Mesenchymal stem cell (in vitro differentiated cells and primary cell): ENCODE measurements at regions not wholly inside any gene's neighbourhood (a gene's known extent, or its start where the extent isn't known, plus 50 kb on each side); places are given as distances from the start of the nearest gene placed in this dataset.
A peak's percentile ranks its signal among the peaks of the same experiment; 100 is the strongest.

Experiments used
- DNase-seq: peaks from one replicate; pipeline ENCODE4 v3.0.0-alpha.2; 2013
- H2AFZ ChIP-seq: one replicate; pipeline ENCODE4 v1.6.1; 2013; ENCODE audit warnings: low read depth, mild to moderate bottlenecking, control low read depth, inconsistent platforms, low read length, moderate library complexity
- H2AK5ac ChIP-seq: 2 replicates; pipeline ENCODE4 v1.6.1; 2013; ENCODE audit warnings: low read length, moderate library complexity, mild to moderate bottlenecking, inconsistent platforms; ENCODE audit not compliant: severe bottlenecking
- H2BK120ac ChIP-seq: one replicate; pipeline ENCODE4 v1.6.1; 2013; ENCODE audit warnings: low read depth, mild to moderate bottlenecking, inconsistent platforms, low read length, moderate library complexity
- H2BK12ac ChIP-seq, 2 experiments: one replicate each; pipeline ENCODE4 v1.6.1; 2013; ENCODE audit warnings: inconsistent platforms in 2 of 2, low read length in 2 of 2, mild to moderate bottlenecking in 2 of 2, moderate library complexity in 2 of 2, control low read depth in 1 of 2
- H2BK15ac ChIP-seq: one replicate; pipeline ENCODE4 v1.6.1; 2013; ENCODE audit warnings: mild to moderate bottlenecking, low read depth, inconsistent platforms; ENCODE audit not compliant: poor library complexity, severe bottlenecking
- H2BK5ac ChIP-seq: 2 replicates; pipeline ENCODE4 v1.6.1; 2013; ENCODE audit warnings: low read depth, mild to moderate bottlenecking, low read length, control low read depth, inconsistent platforms; ENCODE audit not compliant: poor library complexity, severe bottlenecking
- H3K14ac ChIP-seq, 2 experiments: one replicate each; pipeline ENCODE4 v1.6.1; 2013; ENCODE audit warnings: inconsistent platforms in 2 of 2, low read length in 2 of 2, control low read depth in 1 of 2, mild to moderate bottlenecking in 1 of 2, moderate library complexity in 1 of 2
- H3K18ac ChIP-seq, 2 experiments: one replicate each; pipeline ENCODE4 v1.6.1; 2013; ENCODE audit warnings: inconsistent platforms in 2 of 2, low read length in 2 of 2, control low read depth in 1 of 2, low read depth in 1 of 2, mild to moderate bottlenecking in 1 of 2
- H3K23ac ChIP-seq, 2 experiments: one replicate each; pipeline ENCODE4 v1.6.1; 2013; ENCODE audit warnings: inconsistent platforms in 2 of 2, low read length in 2 of 2, mild to moderate bottlenecking in 2 of 2, moderate library complexity in 2 of 2, control low read depth in 1 of 2
- H3K27ac ChIP-seq: 2 replicates; pipeline ENCODE4 v1.5.1; 2013; ENCODE audit warnings: mild to moderate bottlenecking, moderate library complexity, low read length, control low read depth, inconsistent platforms; ENCODE audit not compliant: poor library complexity, severe bottlenecking
- H3K27me3 ChIP-seq, 2 experiments: 2 replicates each; pipeline versions ENCODE4 v1.6.1 to v1.7.0; 2013; ENCODE audit warnings: low read length in 2 of 2, mild to moderate bottlenecking in 2 of 2, moderate library complexity in 2 of 2, control low read depth in 1 of 2, inconsistent platforms in 1 of 2; ENCODE audit not compliant: control insufficient read depth in 1 of 2, insufficient read depth in 1 of 2
- H3K36me3 ChIP-seq, 2 experiments: 2 replicates each; pipeline versions ENCODE4 v1.6.1 to v1.7.0; 2013; ENCODE audit warnings: low read length in 2 of 2, control low read depth in 1 of 2, inconsistent platforms in 1 of 2, low read depth in 1 of 2, mild to moderate bottlenecking in 1 of 2; ENCODE audit not compliant: insufficient read depth in 2 of 2, control insufficient read depth in 1 of 2
- H3K4ac ChIP-seq, 2 experiments: one replicate each; pipeline ENCODE4 v1.6.1; 2013; ENCODE audit warnings: inconsistent platforms in 2 of 2, low read length in 2 of 2, mild to moderate bottlenecking in 2 of 2, moderate library complexity in 2 of 2, control low read depth in 1 of 2, low read depth in 1 of 2
- H3K4me1 ChIP-seq: 2 replicates; pipeline ENCODE4 v1.6.1; 2013; ENCODE audit warnings: low read depth, low read length, control low read depth; ENCODE audit not compliant: control insufficient read depth, insufficient read depth
- H3K4me2 ChIP-seq: 2 replicates; pipeline ENCODE4 v1.6.1; 2013; ENCODE audit warnings: low read length, mild to moderate bottlenecking, inconsistent platforms; ENCODE audit not compliant: poor library complexity, severe bottlenecking
- H3K4me3 ChIP-seq, 2 experiments: 2 replicates each; pipeline versions ENCODE4 v1.5.1 to v1.7.0; 2013; ENCODE audit warnings: low read length in 2 of 2, mild to moderate bottlenecking in 2 of 2, control low read depth in 1 of 2, low read depth in 1 of 2; ENCODE audit not compliant: insufficient read depth in 1 of 2
- H3K79me1 ChIP-seq: replicated peaks from 2 replicates; pipeline ENCODE4 v1.6.1; 2013; ENCODE audit warnings: mild to moderate bottlenecking, control low read depth, low read length, inconsistent platforms; ENCODE audit not compliant: poor library complexity, severe bottlenecking
- H3K9ac ChIP-seq: 2 replicates; pipeline ENCODE4 v1.7.0; 2013; ENCODE audit warnings: mild to moderate bottlenecking, low read length, moderate library complexity
- H3K9me3 ChIP-seq: 2 replicates; pipeline ENCODE4 v1.7.0; 2013; ENCODE audit warnings: mild to moderate bottlenecking, low read length; ENCODE audit not compliant: control insufficient read depth
- H4K8ac ChIP-seq: one replicate; pipeline ENCODE4 v1.6.1; 2013; ENCODE audit warnings: inconsistent platforms, mild to moderate bottlenecking, low read length, moderate library complexity
- H4K91ac ChIP-seq: one replicate; pipeline ENCODE4 v1.6.1; 2013; ENCODE audit warnings: mild to moderate bottlenecking, low read length, inconsistent platforms
- WGBS: methylation state at CpG from one replicate; pipeline ENCODE4 v1.1.7; 2013; ENCODE audit warnings: mixed read lengths; 5-methylcytosine and 5-hydroxymethylcytosine counted together

GRCh38 chr9:14532456-14533115 lies 160.6 kb downstream of the ZDHHC21 start:
- Histone ChIP-seq H3K4me1 (no peaks in the 10 kb centered on the region), H3K4me2 (no peak overlapping the region)
- WGBS = 71% methylated on average over 7 of the region's 7 CpGs

GRCh38 chr9:14531341-14532269 lies 161.6 kb downstream of the ZDHHC21 start:
- H2AFZ ChIP-seq = no peak overlapping the region
- no peak overlapping the region for H4K91ac ChIP-seq
- no peak for DNase-seq
- H3K27me3 ChIP-seq = peaks cover 17 to 23% of the 10 kb centered on the region in 2 experiments
- no peak overlapping the region for H4K8ac ChIP-seq
- no peak overlapping the region for H2BK15ac ChIP-seq
- H3K9me3 ChIP-seq = no peaks in the 10 kb centered on the region
- no peak overlapping the region for H2BK12ac ChIP-seq
- no peak overlapping the region for H3K4ac ChIP-seq
- no peak overlapping the region for H3K23ac ChIP-seq
- H3K4me2 ChIP-seq = no peak overlapping the region
- H3K14ac ChIP-seq = no peak overlapping the region
- no peak overlapping the region for H2BK120ac ChIP-seq
- no peak overlapping the region for H3K4me3 ChIP-seq
- no peak overlapping the region for H3K27ac ChIP-seq
- H2AK5ac ChIP-seq = no peak overlapping the region
- WGBS = 81% methylated on average over 14 of the region's 15 CpGs
- H2BK5ac ChIP-seq = no peak overlapping the region
- no peaks in the 10 kb centered on the region for H3K4me1 ChIP-seq
- H3K79me1 ChIP-seq = no peaks in the 10 kb centered on the region
- H3K18ac ChIP-seq = no peak overlapping the region
- no peaks in the 10 kb centered on the region for H3K36me3 ChIP-seq
- no peak overlapping the region for H3K9ac ChIP-seq

More at GRCh38 chr9:14532456-14533115, 160.6 kb downstream of the ZDHHC21 start:
- Histone ChIP-seq H3K79me1 (no peaks in the 10 kb centered on the region), H2AFZ (no peak overlapping the region), H3K9me3 (no peaks in the 10 kb centered on the region), H3K27ac (no peak overlapping the region), H4K8ac (no peak overlapping the region), H4K91ac (no peak overlapping the region), H3K14ac (no peak overlapping the region), H2BK12ac (no peak overlapping the region), H2BK5ac (no peak overlapping the region), H3K4ac (no peak overlapping the region), H3K4me3 (no peak overlapping the region), H3K9ac (peak overlapping the region; percentile 36), H2BK15ac (no peak overlapping the region), H3K27me3 (peaks cover 17 to 23% of the 10 kb centered on the region in 2 experiments), H2AK5ac (no peak overlapping the region), H3K18ac (peak overlapping the region in 1 of 2 experiments; percentile 13), H3K36me3 (no peaks in the 10 kb centered on the region), H2BK120ac (no peak overlapping the region), H3K23ac (no peak overlapping the region)
- DNase-seq = no peak

- Histone ChIP-seq H3K9me3 (no peaks in the 10 kb centered on the region), H2BK12ac (no peak overlapping the region), H4K8ac (no peak overlapping the region), H2BK120ac (no peak overlapping the region), H3K4ac (no peak overlapping the region), H3K27me3 (peaks cover 17 to 18% of the 10 kb centered on the region in 2 experiments), H3K27ac (no peak overlapping the region), H2AK5ac (no peak overlapping the region), H3K9ac (no peak overlapping the region), H2BK15ac (no peak overlapping the region), H3K36me3 (no peaks in the 10 kb centered on the region), H3K4me2 (no peak overlapping the region), H3K79me1 (no peaks in the 10 kb centered on the region), H3K18ac (no peak overlapping the region), H4K91ac (no peak overlapping the region), H3K23ac (no peak overlapping the region), H2AFZ (no peak overlapping the region), H3K14ac (no peak overlapping the region), H2BK5ac (no peak overlapping the region), H3K4me1 (no peaks in the 10 kb centered on the region), H3K4me3 (no peak overlapping the region)
- no peak for DNase-seq
- 90% methylated on average over 3 of the region's 4 CpGs for WGBS
Measured at GRCh38 chr9:14530841-14531240, 162.4 kb downstream of the ZDHHC21 start.

- H2BK120ac ChIP-seq = no peak overlapping the region
- H3K14ac ChIP-seq = no peak overlapping the region
- H2BK12ac ChIP-seq = no peak overlapping the region
- H3K4me2 ChIP-seq = no peak overlapping the region
- 53% methylated on average over 6 of the region's 6 CpGs for WGBS
- no peak overlapping the region for H2BK15ac ChIP-seq
- H2BK5ac ChIP-seq = no peak overlapping the region
- H3K23ac ChIP-seq = no peak overlapping the region
- H3K4me1 ChIP-seq = no peaks in the 10 kb centered on the region
- no peak overlapping the region for H3K18ac ChIP-seq
- no peaks in the 10 kb centered on the region for H3K36me3 ChIP-seq
- H3K9ac ChIP-seq = no peak overlapping the region
- H3K4me3 ChIP-seq = no peak overlapping the region
- H3K4ac ChIP-seq = no peak overlapping the region
- H3K27me3 ChIP-seq = peaks cover 15% of the 10 kb centered on the region in 2 experiments
- no peak overlapping the region for H4K8ac ChIP-seq
- H4K91ac ChIP-seq = no peak overlapping the region
- no peaks in the 10 kb centered on the region for H3K79me1 ChIP-seq
- H2AK5ac ChIP-seq = no peak overlapping the region
- H2AFZ ChIP-seq = no peak overlapping the region
- no peak overlapping the region for H3K27ac ChIP-seq
- H3K9me3 ChIP-seq = no peaks in the 10 kb centered on the region
- DNase-seq = no peak
Measured at GRCh38 chr9:14530366-14530765, 162.9 kb downstream of the ZDHHC21 start.
